OCI-LY1 (cell line): ENCODE measurements at regions not wholly inside any gene's neighbourhood (a gene's known extent, or its start where the extent isn't known, plus 50 kb on each side); places are given as distances from the start of the nearest gene placed in this dataset.

Experiments
- EZH2 ChIP-seq: fragments of 200-600 bp; sonication (generic), shearing (Covaris generic); IDR thresholded peaks from 2 replicates; pipeline ENCODE4 v1.8.0; 2017; ENCODE audit warnings: borderline replicate concordance, mixed run types, mild to moderate bottlenecking, antibody characterized with exemption, low read length, moderate library complexity, mixed read lengths
- TF ChIP-seq, protein P1 (sequence below): fragments of 200-600 bp; sonication (generic), shearing (Covaris generic); IDR thresholded peaks from 2 replicates; pipeline ENCODE4 v1.5.1; 2017; ENCODE audit warnings: mild to moderate bottlenecking, antibody characterized with exemption, low read length, moderate library complexity, mixed read lengths

DNA sequence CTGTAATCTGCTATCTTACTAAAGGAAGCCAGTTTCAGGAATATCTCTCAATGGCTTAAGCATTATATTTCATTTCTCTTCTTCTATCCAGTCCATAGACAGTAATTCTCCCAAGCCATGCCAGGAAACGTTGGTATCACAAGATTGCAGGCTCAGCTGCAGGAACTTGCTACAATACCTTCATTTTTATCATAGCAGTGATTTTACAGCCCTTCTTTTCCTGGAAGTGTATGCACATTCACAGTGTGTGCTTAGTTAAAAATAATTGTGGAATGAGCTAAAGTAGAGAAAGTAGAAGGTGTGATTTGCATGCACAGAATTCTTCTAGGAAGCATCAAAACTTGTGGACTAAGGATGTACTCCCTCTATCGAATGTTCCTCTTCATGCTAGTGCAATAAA, 647.2 kb upstream of the PTBP2 start:
- TF ChIP-seq, protein P1, sequence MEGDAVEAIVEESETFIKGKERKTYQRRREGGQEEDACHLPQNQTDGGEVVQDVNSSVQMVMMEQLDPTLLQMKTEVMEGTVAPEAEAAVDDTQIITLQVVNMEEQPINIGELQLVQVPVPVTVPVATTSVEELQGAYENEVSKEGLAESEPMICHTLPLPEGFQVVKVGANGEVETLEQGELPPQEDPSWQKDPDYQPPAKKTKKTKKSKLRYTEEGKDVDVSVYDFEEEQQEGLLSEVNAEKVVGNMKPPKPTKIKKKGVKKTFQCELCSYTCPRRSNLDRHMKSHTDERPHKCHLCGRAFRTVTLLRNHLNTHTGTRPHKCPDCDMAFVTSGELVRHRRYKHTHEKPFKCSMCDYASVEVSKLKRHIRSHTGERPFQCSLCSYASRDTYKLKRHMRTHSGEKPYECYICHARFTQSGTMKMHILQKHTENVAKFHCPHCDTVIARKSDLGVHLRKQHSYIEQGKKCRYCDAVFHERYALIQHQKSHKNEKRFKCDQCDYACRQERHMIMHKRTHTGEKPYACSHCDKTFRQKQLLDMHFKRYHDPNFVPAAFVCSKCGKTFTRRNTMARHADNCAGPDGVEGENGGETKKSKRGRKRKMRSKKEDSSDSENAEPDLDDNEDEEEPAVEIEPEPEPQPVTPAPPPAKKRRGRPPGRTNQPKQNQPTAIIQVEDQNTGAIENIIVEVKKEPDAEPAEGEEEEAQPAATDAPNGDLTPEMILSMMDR, result no peak
- TF ChIP-seq EZH2, result no peak
